NCI-H1694 treated with DMSO at 0.1 percent for 48 hours (cell line): ENCODE measurements at regions not wholly inside any gene's neighbourhood (a gene's known extent, or its start where the extent isn't known, plus 50 kb on each side); places are given as distances from the start of the nearest gene placed in this dataset.
"Not testable (repeated sequence)": the region's sequence is repeated elsewhere in the genome, so short reads cannot be mapped to it uniquely, and the experiment has no call there.

Experiments used
- DNase-seq: peaks from one replicate; lab custom pipeline; 2025; lab: John Stamatoyannopoulos, UW

- DNase-seq: no peak
Observed at GRCh38 chr9:134546746-134547145, 94.9 kb upstream of the COL5A1 start.

GRCh38 chr9:134547161-134548100, 94.2 kb upstream of the COL5A1 start:
- DNase-seq: no peak

GRCh38 chr9:134548185-134548584, 93.4 kb upstream of the COL5A1 start:
- no peak for DNase-seq

DNA sequence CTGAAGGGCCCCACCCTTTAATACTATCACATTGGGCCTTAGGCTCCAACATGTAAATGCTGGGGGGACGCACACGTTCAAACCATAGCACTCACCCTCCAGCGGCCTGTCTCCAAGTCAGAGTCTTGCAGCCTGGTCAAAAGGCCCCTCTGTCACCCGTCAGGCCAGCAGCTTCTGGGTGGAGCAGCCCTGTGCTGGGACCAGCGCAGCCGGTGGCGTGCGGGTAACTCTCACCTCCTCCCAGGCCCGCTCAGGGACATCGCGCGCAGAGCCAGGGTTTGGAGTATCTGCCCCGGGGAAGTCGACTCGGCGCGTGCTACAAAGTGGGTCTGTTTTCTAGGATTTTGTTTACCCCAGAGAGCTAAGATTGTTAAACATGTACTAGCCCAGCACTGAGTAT, 93.0 kb upstream of the COL5A1 start:
- DNase-seq: no peak

GRCh38 chr9:134549336-134549735, 92.3 kb upstream of the COL5A1 start:
- DNase-seq: no peak

- DNase-seq: not testable (repeated sequence)
Observed at GRCh38 chr9:134550081-134550480, 91.5 kb upstream of the COL5A1 start.

DNA sequence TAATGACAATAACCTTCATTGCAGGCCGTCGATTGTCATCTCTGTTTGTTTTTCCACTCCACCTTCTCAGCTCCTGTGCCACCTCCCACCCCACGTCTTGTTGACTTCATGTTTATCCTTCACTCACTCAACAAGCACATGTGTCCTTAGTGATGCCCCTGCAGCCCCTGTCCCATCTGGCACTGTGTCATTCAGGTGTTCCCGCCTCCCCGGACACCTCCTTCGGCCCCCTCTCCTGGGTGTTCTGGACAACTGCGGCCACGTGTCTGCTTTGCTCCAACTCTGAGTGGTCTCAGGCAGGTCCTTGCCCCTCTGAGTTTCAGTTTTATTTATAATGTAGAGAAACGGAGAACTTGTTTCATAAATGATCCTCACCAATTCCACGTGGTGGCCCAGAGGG, 91.0 kb upstream of the COL5A1 start:
- no peak for DNase-seq

- no peak for DNase-seq
Observed at GRCh38 chr9:134551176-134551575, 90.4 kb upstream of the COL5A1 start.

DNA sequence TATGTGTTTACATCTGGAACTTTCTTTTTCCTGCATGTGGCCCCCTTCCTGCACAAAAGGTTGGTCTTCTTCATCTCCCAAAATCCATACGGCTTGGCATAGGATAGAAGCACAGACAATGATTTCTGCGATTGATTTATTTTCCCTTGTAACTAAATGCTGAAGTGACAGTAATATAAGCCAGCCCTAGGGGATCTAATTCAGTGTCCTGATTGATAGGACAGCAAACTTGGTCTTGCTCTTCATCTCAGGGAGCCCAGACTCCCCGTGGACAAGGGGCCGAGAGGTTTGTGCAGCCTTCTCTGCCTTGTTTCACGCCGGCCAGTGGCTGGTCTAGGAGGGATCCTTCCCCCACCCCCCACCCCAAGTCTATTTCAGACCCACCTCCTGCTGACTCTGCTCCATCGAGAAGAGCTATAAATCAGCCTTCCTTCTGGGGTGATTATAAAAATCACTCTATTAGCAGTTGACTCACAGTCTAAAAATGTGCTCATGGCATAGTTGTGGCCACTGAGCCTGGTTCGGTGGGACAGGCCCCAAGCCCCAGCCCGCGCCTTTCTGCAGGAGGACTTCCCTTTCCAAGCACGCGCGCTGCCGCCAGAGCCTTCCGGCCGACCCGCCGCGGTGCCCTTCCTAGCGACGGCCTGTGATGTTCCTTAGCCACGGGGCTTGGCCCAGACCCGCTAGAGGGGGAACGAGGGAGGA, 89.8 kb upstream of the COL5A1 start:
- no peak for DNase-seq

- no peak for DNase-seq
Observed at GRCh38 chr9:134552349-134552990, 89.1 kb upstream of the COL5A1 start.

DNA sequence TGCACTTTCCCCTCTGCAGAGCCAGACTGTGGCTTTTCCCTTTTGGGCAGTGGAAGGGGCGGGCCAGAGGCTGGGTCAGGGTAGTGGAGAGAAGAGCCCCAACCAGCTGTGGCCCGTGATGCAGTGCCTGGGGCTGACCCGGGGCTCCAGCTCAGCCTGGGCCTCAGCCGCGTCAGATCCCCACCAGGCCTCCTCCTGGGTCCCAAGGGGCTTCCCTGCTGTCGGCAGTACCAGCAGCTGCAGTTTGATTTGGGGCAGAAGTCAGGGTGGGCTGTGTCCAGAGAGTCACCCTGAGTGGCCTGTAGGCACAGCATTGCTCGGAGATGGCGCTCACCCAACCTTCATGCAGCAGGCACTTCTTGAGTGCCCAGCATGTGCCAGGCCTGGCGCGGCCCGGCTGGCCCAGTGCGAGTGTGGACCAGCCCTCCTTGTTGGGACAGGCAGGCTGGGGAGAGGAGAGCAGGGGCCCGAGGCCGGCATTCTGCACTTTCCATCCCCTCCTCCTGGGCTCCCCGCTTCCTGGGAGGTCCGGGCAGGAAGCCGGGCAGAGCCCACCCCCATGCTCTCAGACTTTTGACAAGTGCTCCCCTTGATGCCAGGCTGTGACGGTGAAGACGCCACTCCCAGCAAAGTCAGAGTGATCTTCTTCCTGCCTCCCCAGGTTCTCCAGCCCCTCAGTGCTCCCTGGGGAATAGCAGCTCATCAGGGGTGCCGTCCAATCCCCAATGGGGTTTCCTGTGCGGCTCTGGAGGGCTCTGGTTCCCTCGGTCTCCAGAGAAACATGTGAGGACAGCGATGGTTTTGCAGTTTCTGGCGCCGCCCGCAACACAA, 88.3 kb upstream of the COL5A1 start:
- no peak for DNase-seq

- DNase-seq: no peak
Observed at GRCh38 chr9:134553996-134554372, 87.6 kb upstream of the COL5A1 start.

DNA sequence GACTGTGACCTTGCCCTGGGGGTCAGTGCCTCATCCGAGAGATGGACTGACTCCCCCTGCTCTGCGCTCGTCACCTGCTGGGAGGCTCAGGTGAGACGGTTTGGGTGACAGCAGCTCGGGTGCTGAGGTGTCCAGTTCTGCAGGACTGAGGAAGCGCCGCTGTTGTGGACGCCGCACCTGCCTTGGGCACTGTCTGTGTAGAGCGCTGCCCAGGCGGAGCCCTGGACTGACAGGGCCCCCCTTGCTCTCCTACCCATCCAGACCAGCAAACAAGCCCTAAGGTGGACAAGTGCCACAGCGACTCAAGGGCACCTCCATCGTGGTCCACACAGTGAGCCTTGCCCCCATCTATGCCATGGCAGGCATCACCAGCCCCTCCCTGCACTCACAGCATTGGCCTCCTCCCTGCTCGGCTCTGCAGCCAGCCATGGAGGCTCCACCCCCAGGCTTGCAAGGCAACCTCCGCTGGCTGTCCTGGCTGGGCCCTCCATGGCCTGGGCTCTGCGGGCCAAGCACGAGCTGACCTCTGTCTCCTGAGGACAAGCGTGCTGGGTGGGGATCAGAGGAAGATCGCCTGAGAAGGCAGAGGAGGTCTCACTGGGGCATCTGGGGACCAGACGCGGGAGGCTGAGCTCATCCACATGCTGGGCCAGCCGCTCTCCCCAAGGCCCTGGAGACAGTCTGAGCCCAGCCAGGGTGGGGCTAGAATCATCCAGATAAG, 87.1 kb upstream of the COL5A1 start:
- DNase-seq: no peak

- DNase-seq: no peak
Observed at GRCh38 chr9:134555094-134555650, 86.4 kb upstream of the COL5A1 start.

DNA sequence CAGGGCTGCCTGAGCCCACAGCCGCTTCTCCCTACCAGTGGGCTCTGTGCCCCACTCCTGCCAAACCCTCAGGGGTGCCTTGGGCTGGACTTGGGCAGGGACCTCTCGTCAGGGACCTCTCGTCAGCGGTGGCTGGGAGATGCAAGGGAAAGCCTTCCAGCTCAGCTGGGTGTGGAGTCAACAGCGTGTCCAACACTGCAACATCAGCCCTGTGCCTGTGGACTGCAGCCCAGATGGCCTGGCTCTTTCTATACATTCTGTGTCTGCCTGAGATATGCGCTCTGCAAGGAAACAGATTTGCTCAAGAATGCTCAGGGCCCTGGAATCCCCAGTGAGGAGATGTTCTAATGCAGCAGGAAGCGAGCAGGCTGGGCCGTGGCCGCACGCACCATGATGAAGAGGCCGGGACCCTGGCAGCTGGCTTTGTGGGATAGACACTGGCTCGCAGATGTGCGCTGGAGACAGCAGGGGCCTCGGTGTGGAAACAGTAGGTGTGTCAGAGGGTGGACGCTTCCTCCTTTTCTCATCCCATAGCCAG, 85.0 kb upstream of the COL5A1 start:
- DNase-seq: no peak

DNA sequence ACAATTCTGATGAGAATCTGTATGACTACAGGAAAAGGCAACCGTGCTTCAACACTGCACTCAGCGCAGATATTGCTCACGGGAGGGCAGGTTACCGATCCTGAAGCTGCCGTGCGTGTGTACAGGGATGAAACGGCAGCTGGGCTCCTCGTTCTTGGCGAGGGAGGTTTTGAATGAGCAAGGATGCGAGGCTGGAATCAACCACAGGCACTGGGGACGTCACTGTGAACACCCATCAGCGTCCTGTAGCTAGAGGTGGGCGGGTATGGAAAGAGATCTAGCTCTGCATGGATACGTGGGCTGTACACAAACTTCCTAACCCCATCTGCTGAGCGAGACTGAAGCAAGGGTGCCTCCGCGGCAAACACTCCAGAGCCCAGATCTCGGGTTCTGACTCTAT, 84.3 kb upstream of the COL5A1 start:
- no peak for DNase-seq

DNA sequence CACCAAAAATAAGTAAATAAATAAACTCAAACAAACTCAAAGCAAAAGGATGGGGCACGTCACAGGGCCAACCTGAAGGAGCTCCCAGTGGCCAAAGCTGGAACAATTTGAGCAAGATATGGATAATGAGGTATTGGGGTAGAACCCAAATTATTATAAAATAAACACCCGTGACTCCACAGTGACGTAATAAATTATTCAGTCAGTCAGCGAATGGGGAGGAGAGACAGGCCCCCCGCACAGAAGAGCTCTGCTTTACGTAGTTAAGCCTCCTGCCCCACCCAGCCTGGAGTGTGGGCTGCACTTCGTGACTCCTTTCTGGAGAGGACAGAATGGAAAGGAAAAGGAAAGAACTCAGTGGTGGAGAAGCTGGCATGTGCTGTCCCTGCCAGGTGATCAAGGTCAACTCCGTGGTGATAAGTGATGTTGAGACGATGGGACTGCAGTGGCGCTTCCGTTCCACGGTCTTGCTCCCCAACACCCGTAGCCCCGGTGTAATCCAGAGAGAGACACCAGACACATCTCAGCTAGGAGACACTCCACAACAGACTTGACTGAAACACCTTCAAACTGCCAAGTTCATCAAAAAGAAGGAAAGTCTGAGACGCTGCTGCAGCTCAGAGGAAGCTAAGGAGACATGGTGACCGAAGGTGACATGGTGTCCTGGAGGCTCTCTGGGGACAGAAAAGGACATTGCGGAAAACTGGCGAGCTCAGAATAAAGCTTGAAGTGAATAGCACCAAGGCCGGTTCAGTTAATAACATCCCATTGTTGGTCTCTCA, 83.3 kb upstream of the COL5A1 start:
- DNase-seq: no peak

- no peak for DNase-seq
Observed at GRCh38 chr9:134559013-134559412, 82.6 kb upstream of the COL5A1 start.

GRCh38 chr9:134560206-134560605, 81.4 kb upstream of the COL5A1 start:
- DNase-seq: no peak

DNA sequence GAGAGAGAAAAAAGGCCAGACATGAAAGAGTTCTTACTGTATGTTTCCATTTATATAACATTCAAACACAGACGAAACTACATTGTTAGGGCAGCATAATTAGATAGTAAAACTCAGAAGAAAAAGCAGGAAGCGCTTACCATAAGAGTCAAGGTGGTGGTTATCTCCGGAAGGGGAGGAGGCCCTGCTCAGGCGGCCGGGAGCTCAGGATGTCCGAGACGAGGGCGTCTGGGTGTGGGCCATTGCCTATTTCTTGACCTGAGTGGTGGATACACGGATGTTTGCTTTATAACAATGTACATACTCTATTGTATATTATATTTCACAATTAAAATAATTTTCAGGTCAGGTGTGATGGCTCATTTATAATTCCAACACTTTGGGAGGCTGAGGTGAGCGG, 80.9 kb upstream of the COL5A1 start:
- no peak for DNase-seq
